CD4-positive, alpha-beta T cell (primary cell): ENCODE measurements at regions not wholly inside any gene's neighbourhood (a gene's known extent, or its start where the extent isn't known, plus 50 kb on each side); places are given as distances from the start of the nearest gene placed in this dataset.

Source experiments
- ATAC-seq: fragments of 200-7000 bp; cut with Tn5 transposase; one replicate; pipeline ENCODE4 v1.10.0; 2022; ENCODE audit warnings: mild to moderate bottlenecking; ENCODE audit not compliant: poor library complexity
- CTCF ChIA-PET: fragments of 350-600 bp; sonication (Branson Sonifier 250); formaldehyde crosslinking; loops from one replicate; lab custom pipeline; 2021; ENCODE audit warnings: antibody characterized with exemption, inconsistent platforms; lab: Charles Lee
- POLR2A ChIA-PET: fragments of 350-600 bp; sonication (Branson Sonifier 250); formaldehyde crosslinking; loops from one replicate; lab custom pipeline; 2021; ENCODE audit warnings: antibody characterized with exemption, inconsistent platforms; lab: Charles Lee
- DNase-seq, 14 experiments: peaks; one replicate each; pipeline ENCODE4 v3.0.0-alpha.2; 2013 to 2020; ENCODE audit warnings: mixed read lengths in 2 of 14
- H3K27ac ChIP-seq, 2 donors: one replicate each; pipeline versions ENCODE4 v1.5.1 to v1.7.0; 2013; ENCODE audit warnings: low read length in 2 of 2, low read depth in 1 of 2, mild to moderate bottlenecking in 1 of 2
- H3K27me3 ChIP-seq, 2 experiments: 1 replicate in 1 of 2; 2 replicates in 1 of 2; pipeline versions ENCODE4 v1.6.1 to v1.7.0; 2013; ENCODE audit warnings: low read length in 2 of 2, control low read depth in 1 of 2, mild to moderate bottlenecking in 1 of 2, moderate library complexity in 1 of 2; ENCODE audit not compliant: insufficient read depth in 2 of 2, control insufficient read depth in 1 of 2
- H3K36me3 ChIP-seq: one replicate; pipeline ENCODE4 v1.6.1; 2013; ENCODE audit warnings: low read length, control low read depth; ENCODE audit not compliant: insufficient read depth
- H3K4me1 ChIP-seq: one replicate; pipeline ENCODE4 v1.6.1; 2013; ENCODE audit warnings: low read length, control low read depth; ENCODE audit not compliant: insufficient read depth
- H3K4me3 ChIP-seq: one replicate; pipeline ENCODE4 v1.5.1; 2013; ENCODE audit warnings: mild to moderate bottlenecking, low read length, moderate library complexity
- H3K9me3 ChIP-seq, 2 experiments: 1 replicate in 1 of 2; 2 replicates in 1 of 2; pipeline versions ENCODE4 v1.6.1 to v1.7.0; 2013; ENCODE audit warnings: low read length in 2 of 2, mild to moderate bottlenecking in 2 of 2, control low read depth in 1 of 2, moderate library complexity in 1 of 2; ENCODE audit not compliant: control insufficient read depth in 1 of 2, insufficient read depth in 1 of 2
- H3K27ac Mint-ChIP-seq: one replicate; pipeline ENCODE4 v1.8.0; 2020; ENCODE audit warnings: mixed read lengths
- H3K27me3 Mint-ChIP-seq: one replicate; pipeline ENCODE4 v1.8.0; 2021; ENCODE audit warnings: mixed read lengths
- H3K36me3 Mint-ChIP-seq: one replicate; pipeline ENCODE4 v1.8.0; 2021; ENCODE audit warnings: low read depth, mixed read lengths
- H3K4me1 Mint-ChIP-seq: one replicate; pipeline ENCODE4 v1.8.0; 2021; ENCODE audit warnings: low read depth, mixed read lengths
- H3K4me3 Mint-ChIP-seq: one replicate; pipeline ENCODE4 v1.8.0; 2020; ENCODE audit warnings: mild to moderate bottlenecking, mixed read lengths
- H3K9me3 Mint-ChIP-seq: one replicate; pipeline ENCODE4 v1.8.0; 2020; ENCODE audit warnings: mixed read lengths
- CTCF ChIP-seq: fragments of 200-600 bp; IDR thresholded peaks from one replicate; pipeline ENCODE4 v1.8.0; 2022; ENCODE audit warnings: antibody characterized with exemption, mild to moderate bottlenecking
- intact Hi-C, 2 experiments: fragments of 100-400 bp; cut with DNase I in 1 of 2; cut with micrococcal nuclease in 1 of 2; formaldehyde crosslinking; loops; one replicate each; pipeline versions ENCODE4 v1.15.1 to v1.9.0; 2023 to 2025; cut with DNase I, micrococcal nuclease

GRCh38 chr5:58056546-58056945 lies 403.3 kb downstream of the PLK2 start:
- CTCF ChIA-PET: no interaction called here
- no peaks in the 10 kb centered on the region for H3K36me3 Mint-ChIP-seq
- H3K27ac ChIP-seq: no peak overlapping the region
- H3K4me3 ChIP-seq: no peak overlapping the region
- ATAC-seq (no peak), DNase-seq (no peak)
- H3K27ac Mint-ChIP-seq: no peak overlapping the region
- H3K27me3 Mint-ChIP-seq: no peaks in the 10 kb centered on the region
- H3K4me1 ChIP-seq: no peaks in the 10 kb centered on the region
- H3K9me3 Mint-ChIP-seq: peaks cover 1% of the 10 kb centered on the region
- H3K4me3 Mint-ChIP-seq: no peak overlapping the region
- intact Hi-C loops: no loop called here
- no peaks in the 10 kb centered on the region for H3K27me3 ChIP-seq
- no peaks in the 10 kb centered on the region for H3K36me3 ChIP-seq
- H3K9me3 ChIP-seq: peaks cover 0 to 4% of the 10 kb centered on the region in 2 experiments
- POLR2A ChIA-PET: no interaction called here
- no peak for TF ChIP-seq CTCF
- H3K4me1 Mint-ChIP-seq: no peaks in the 10 kb centered on the region

- no peaks in the 10 kb centered on the region for H3K36me3 ChIP-seq
- H3K4me1 Mint-ChIP-seq: no peaks in the 10 kb centered on the region
- no peak for TF ChIP-seq CTCF
- DNase-seq (no peak), ATAC-seq (no peak)
- peaks cover 0 to 4% of the 10 kb centered on the region in 2 experiments for H3K9me3 ChIP-seq
- no peaks in the 10 kb centered on the region for H3K27me3 ChIP-seq
- intact Hi-C loops: no loop called here
- H3K4me3 ChIP-seq: no peak overlapping the region
- CTCF ChIA-PET: no interaction called here
- peaks cover 1% of the 10 kb centered on the region for H3K9me3 Mint-ChIP-seq
- no peaks in the 10 kb centered on the region for H3K27me3 Mint-ChIP-seq
- POLR2A ChIA-PET: no interaction called here
- H3K36me3 Mint-ChIP-seq: no peaks in the 10 kb centered on the region
- no peaks in the 10 kb centered on the region for H3K4me1 ChIP-seq
- no peak overlapping the region for H3K27ac ChIP-seq
- H3K27ac Mint-ChIP-seq: no peak overlapping the region
- no peak overlapping the region for H3K4me3 Mint-ChIP-seq
Observed at GRCh38 chr5:58054018-58054417, 405.9 kb downstream of the PLK2 start.

- ATAC-seq: no peak
- Mint-ChIP-seq H3K4me3 (no peak overlapping the region), H3K9me3 (peaks cover 1% of the 10 kb centered on the region), H3K4me1 (no peaks in the 10 kb centered on the region), H3K36me3 (no peaks in the 10 kb centered on the region), H3K27ac (no peak overlapping the region), H3K27me3 (no peaks in the 10 kb centered on the region)
- TF ChIP-seq CTCF: no peak
- H3K4me1 ChIP-seq: no peaks in the 10 kb centered on the region
- H3K27ac ChIP-seq: no peak overlapping the region
- ChIA-PET CTCF (no interaction called here), POLR2A (no interaction called here)
- intact Hi-C loops: no loop called here
- H3K36me3 ChIP-seq: no peaks in the 10 kb centered on the region
- H3K9me3 ChIP-seq: peaks cover 0 to 4% of the 10 kb centered on the region in 2 experiments
- no peaks in the 10 kb centered on the region for H3K27me3 ChIP-seq
- H3K4me3 ChIP-seq: no peak overlapping the region
- no peak for DNase-seq
Observed at GRCh38 chr5:58048954-58049353, 410.9 kb downstream of the PLK2 start.
